NB4 (cell line): ENCODE measurements at regions not wholly inside any gene's neighbourhood (a gene's known extent, or its start where the extent isn't known, plus 50 kb on each side); places are given as distances from the start of the nearest gene placed in this dataset.

ENCODE experiments used
- DNase-seq: peaks from one replicate; pipeline ENCODE4 v3.0.0; 2010; ENCODE audit warnings: low read depth
- H3K4me3 ChIP-seq: one replicate; pipeline ENCODE4 v1.5.1; 2011; ENCODE audit warnings: mild to moderate bottlenecking, low read depth, low read length, moderate library complexity
- MYC ChIP-seq: IDR thresholded peaks from 2 replicates; pipeline ENCODE4 v1.6.1; 2011; ENCODE audit warnings: low read depth, low read length
- POLR2A ChIP-seq: IDR thresholded peaks from 2 replicates; pipeline ENCODE4 v1.6.1; 2011; ENCODE audit warnings: mild to moderate bottlenecking; ENCODE audit not compliant: insufficient read length; ENCODE audit errors: extremely low read depth
- TF ChIP-seq, protein P1 (sequence below): IDR thresholded peaks from one replicate; pipeline ENCODE4 v1.5.1; 2012; ENCODE audit warnings: low read depth, low read length
- TF ChIP-seq, protein P2 (sequence below): IDR thresholded peaks from 2 replicates; pipeline ENCODE4 v1.6.1; 2011; ENCODE audit warnings: low read depth, low read length

DNA sequence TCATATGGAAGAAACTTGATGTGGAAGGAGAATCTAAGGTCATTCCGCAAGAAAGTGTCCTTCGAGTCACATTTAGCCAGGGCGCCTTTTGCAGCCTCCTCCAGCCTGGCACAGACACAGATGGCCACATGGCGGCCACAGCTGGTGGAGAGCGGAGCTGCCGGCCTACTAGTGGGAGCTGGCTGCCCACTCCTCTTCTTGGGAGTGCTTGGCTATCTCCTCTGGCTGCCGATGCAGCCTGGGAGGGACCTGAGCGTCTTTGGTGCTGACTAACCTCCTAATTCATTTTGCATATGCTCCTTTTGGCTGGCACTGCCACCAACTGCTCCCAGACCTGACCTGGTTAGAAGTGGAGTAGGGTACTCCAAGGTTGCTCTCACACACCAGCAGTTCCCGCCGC, 199.3 kb upstream of the MYT1L start:
- no peak overlapping the region for H3K4me3 ChIP-seq
- no peak for DNase-seq
- TF ChIP-seq POLR2A, result no peak
- TF ChIP-seq, protein P1, sequence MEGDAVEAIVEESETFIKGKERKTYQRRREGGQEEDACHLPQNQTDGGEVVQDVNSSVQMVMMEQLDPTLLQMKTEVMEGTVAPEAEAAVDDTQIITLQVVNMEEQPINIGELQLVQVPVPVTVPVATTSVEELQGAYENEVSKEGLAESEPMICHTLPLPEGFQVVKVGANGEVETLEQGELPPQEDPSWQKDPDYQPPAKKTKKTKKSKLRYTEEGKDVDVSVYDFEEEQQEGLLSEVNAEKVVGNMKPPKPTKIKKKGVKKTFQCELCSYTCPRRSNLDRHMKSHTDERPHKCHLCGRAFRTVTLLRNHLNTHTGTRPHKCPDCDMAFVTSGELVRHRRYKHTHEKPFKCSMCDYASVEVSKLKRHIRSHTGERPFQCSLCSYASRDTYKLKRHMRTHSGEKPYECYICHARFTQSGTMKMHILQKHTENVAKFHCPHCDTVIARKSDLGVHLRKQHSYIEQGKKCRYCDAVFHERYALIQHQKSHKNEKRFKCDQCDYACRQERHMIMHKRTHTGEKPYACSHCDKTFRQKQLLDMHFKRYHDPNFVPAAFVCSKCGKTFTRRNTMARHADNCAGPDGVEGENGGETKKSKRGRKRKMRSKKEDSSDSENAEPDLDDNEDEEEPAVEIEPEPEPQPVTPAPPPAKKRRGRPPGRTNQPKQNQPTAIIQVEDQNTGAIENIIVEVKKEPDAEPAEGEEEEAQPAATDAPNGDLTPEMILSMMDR, result no peak
- no peak for TF ChIP-seq MYC
- TF ChIP-seq, protein P2, sequence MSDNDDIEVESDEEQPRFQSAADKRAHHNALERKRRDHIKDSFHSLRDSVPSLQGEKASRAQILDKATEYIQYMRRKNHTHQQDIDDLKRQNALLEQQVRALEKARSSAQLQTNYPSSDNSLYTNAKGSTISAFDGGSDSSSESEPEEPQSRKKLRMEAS, result no peak

DNA sequence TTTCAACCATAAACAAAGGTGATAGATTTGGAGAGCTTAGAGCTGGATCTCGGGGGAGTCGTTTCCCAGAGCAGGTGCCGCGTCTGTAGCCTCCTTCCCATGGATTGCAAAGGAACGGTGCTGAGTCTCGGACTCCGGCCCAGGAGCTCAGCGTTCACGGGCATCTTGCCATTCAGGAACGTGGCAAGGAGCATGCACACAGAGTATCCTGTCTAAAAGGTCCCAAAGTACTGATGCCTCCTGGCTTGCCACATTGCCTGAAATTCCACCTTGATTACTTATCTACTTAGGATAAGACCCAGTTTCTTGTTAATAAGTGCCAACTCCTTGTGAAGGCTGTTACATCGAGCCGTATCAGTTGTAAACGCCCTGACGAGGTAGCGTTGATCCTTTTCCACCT, 197.8 kb upstream of the MYT1L start:
- no peak for TF ChIP-seq POLR2A
- TF ChIP-seq, protein P1, result no peak
- TF ChIP-seq MYC, result no peak
- TF ChIP-seq, protein P2, result no peak
- no peak for DNase-seq

DNA sequence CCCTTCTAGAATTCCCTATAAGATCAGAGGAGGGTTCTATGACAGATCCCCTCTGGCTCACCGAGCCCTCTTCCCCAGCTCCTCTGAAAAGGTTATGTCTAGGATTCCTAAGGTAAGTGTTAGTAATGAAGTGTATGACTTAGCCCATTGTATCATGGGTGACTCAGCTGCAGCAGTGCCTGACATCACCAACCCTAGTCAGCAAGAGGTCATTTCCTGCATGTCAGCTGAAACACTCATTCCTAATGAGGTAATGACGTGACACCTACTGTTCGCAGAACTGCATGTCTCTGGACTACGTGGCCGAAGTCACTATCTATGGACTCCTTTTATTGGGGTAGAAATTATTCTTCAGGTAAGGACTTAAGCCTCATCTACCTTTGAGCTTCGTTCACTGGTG, 196.1 kb upstream of the MYT1L start:
- H3K4me3 ChIP-seq, result no peak overlapping the region
- DNase-seq, result peak; percentile 19

More for the DNA sequence above, 197.8 kb upstream of the MYT1L start:
- H3K4me3 ChIP-seq, result no peak overlapping the region

DNA sequence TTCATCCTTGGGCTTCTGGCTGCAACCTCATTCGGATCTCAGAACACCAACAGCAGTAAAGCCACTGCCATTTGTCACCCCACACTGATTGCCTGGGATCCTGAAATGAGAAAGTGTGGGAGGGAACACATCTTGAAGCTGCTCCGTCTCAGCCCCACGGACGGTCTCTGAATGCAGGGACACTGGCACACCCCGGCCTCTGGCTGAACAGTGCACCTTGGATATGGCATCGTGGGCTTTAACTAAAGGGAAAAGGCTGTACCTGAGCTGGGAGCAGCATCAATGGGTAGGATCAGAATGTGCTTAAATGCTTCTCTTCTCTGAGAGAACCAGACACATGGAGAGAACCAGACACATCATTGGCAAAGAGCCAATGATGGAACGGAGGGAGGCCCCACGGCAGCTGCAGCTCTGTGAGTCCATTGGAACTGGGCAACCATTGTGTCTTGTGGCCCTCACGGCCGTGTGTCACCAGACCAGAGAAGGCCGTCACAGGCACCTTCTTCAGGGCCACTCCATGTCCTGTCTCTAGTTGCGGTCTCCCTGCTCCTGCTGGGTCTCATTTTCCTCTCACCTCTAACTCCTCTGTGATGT, 193.4 kb upstream of the MYT1L start:
- TF ChIP-seq, protein P2, result no peak
- TF ChIP-seq, protein P1, result no peak
- TF ChIP-seq POLR2A, result no peak
- TF ChIP-seq MYC, result no peak
- no peak for DNase-seq
- no peak overlapping the region for H3K4me3 ChIP-seq

More for the DNA sequence above, 196.1 kb upstream of the MYT1L start:
- TF ChIP-seq, protein P2, result no peak
- TF ChIP-seq MYC (no peak), POLR2A (no peak)
- TF ChIP-seq, protein P1, result no peak

DNA sequence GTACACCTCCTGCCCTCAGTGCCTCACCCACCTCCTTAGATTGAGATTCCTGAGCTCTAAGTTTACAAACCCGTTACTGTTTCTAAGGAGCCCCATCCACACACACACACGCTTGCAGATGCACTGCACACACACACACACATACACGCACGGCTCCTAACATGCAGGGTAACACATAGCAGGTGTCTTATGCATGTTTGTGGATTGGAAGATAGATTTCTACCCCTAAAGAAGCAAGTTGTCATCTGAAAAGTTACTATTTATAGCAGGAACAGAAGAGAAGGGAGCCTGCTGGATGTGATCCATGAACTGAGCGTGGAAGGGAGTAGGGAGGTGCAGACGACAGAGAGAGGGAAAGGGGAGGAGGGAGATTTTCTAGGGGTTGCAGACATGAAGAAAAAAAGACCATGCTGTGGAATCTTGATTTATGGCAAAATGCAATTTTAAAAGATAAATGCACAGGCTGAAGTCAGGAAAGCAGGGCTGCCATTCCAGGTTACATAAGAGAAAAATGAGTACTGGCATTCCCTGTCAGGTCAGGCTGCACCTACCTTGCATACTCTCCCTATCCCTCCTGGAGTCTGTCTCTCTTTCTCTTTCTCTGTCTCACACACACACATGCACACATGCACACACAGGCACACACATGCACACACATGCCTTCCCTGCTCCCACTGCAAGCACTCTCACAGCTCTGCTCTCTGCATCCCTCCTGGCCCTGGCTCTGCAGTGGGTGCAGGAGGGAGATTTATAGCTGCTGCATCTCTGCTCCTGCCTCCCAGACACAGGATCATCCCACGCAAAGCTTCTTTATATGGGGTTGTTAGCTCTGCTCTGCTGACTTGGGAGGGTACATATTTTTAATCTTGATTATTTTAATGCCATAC, 192.6 kb upstream of the MYT1L start:
- no peak overlapping the region for H3K4me3 ChIP-seq
- no peak for TF ChIP-seq POLR2A
- no peak for DNase-seq

DNA sequence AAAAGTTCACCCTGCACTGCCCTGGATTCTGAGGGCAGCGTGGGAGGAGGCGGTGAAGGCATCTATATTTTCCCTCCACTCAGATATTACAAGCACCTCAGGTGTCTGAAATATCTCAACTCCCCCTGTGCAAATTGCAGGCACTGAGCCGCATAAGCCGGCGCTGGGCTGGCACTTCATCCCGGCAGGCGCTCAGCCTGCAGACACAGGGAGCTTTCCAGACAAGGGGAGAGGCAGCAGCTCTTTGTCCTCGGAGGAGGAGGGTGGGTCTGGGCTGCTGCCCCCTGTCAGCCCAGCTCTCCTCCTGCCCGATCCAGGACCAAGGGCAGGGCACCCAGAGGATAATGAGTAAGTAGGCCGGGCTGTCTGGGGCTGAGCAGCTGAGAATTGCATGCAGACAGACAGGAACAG, 189.3 kb upstream of the MYT1L start:
- TF ChIP-seq, protein P1, result no peak
- no peak for TF ChIP-seq MYC
- TF ChIP-seq POLR2A, result no peak
- TF ChIP-seq, protein P2, result no peak
- DNase-seq, result no peak
- H3K4me3 ChIP-seq, result no peak overlapping the region
